Activated CD8-positive, alpha-beta memory T cell treated with anti-CD3 and anti-CD28 coated beads for 24 hours (primary cell): ENCODE measurements at regions not wholly inside any gene's neighbourhood (a gene's known extent, or its start where the extent isn't known, plus 50 kb on each side); places are given as distances from the start of the nearest gene placed in this dataset.

Source experiments
- DNase-seq: peaks from one replicate; pipeline ENCODE4 v3.0.0-alpha.2; 2020

DNA sequence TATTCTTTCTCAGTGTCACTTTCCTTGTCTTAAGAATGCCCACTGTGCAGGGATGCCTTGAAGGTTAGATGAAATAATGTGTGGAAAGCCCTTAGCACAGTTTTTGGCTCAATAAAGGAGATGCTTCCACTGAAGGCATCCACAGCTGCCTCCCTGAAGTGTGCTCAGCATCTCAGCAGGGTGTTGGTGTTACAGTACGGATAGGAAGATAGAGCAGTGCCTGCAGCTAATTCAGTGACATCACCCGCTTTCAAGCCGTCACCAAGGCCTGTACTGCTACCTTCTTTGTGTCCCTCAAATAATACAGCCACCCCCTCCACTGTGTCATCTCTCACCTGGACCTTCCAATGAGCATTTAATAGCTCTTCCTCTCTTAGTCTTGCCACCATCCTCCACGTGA, 59.0 kb downstream of the NDUFS5 start:
- no peak for DNase-seq

DNA sequence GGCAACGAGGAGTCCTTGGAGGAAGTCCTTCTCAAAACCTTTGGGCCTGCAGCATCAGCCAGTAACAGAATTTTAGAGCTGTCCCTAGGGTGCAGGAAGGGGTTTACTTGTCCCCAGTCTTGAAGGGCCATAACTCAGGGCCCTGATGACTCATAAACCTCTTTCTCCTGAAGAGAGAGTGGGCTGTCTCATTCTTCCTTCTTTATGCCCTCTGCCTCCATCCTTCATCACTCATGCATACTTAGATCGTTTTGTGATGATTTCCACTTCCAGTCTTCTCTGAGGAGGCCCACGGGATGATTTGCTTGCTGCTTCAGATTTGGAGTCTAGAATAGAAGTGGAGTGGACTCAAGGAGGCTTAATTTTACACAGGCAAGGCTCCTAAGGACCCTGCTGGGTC, 60.2 kb downstream of the NDUFS5 start:
- no peak for DNase-seq

DNA sequence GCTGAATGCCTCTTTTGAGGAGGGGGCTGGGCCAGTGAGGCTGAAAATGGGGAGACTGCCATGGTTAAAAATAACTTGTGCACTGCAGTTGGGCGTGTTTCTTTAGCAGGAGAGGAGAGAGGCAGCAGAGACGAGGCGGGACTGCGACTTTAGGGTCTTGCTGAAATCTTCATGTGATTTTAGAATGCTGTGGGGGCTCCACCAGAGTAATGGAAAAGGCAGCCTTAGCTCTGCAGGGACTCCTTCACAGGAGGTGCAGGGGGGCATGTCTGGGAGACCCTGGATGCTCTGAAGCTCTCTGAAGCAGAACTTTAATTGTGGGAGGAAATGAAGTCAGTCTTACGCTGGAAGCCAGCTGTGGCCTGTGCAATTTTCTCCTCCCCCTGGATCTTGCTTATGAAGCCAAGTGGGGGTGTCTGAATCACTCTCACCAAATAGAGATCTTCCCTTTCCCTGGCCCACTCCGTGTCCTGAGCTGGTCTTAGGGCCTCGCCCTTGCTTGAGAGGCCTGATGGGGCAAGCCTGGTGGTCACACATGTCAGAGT, 60.8 kb downstream of the NDUFS5 start:
- DNase-seq: no peak

DNA sequence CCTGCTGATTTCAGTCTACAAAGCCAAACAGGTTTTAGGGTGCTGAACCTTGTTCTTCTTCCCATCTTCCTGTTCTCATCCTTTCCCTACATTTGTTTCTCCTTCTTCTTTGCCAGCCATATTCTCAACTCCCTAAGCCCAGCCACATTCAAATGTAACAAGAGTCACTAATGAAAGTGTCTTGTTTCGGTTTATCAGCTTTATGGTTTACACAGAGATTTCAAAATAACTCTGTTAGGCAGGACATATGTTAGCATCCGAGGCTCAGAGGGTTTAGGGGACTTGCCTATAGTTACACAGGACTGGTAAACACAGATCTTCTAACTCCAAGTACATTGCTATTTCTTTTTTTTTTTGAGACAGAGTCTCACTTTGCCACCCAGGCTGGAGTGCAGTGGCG, 61.3 kb downstream of the NDUFS5 start:
- no peak for DNase-seq

DNA sequence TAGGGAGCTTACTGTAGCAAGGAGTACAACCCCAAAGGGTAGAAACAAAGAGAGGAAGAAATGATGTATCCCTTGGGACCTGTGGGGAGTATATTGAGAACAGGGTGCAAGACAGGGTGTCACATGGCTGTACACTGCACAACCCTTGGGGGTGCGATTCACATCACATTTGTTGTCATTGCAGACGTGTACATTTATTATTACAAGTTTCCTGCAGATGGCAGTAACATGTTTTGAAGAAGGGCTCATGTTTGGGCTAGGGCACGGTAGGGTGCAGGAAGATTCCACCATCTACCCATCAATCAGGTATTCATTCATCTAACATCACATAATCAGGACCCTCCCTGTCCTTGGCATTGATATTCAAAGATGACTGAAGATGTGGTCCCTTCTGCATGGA, 62.5 kb downstream of the NDUFS5 start:
- no peak for DNase-seq

DNA sequence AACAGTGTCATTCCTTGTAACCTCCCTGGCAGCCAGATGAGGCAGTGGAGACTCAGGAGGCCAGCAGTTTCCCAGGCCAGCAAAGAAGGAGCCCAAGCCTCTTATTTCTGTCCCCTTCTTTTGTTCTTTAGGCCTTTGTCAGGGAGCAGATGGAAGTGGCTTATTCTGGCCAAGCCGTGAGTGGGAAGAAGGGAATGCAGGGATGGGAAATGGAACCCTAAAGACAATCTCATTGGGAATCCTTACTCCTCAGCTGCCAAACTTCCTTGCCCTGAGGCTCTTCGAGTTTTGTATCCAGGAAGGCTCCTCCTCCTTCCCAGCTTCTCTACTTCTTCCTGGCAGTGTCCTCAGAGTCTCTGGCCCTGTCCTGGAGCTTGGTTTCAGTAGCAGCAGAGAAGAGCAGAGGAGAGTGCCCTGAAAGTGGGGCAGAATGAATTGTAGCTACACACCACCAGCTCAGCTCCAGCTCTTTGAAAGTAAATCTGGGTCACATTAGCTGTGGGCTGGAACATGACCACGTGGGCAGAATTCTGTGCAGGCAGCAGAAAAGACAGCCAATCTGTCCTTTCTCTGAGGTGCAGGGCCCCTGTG, 63.9 kb downstream of the NDUFS5 start:
- no peak for DNase-seq

DNA sequence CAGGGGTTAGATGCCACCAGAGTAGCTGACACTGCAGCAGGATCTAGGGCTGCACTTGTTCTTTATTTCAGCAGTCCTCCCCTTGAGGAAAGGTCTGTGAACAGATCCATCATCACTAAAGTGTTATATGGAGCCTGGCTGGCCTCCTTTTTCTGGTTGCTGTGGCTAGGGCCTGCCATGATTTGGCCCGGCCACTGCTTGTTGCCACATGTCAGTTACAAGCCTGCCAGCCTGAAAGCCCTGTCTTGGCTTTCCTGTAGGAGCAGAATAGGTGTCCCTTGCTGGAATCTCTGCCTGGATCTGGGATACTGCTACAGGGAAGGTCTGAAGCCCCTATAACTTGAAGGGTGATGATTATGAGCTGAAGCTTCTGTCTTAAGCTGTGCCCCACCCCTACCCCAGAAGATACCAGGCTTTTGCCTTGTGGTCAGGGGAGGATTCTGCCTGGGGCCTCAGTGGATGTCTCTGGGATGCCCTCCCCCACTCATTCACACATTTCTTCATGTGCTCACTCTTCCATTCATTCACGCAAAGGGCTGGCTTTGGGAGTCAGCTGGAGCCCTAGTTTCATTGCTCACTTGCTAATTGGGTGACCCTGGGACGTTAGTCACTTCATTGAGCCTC, 64.7 kb downstream of the NDUFS5 start:
- DNase-seq: no peak

DNA sequence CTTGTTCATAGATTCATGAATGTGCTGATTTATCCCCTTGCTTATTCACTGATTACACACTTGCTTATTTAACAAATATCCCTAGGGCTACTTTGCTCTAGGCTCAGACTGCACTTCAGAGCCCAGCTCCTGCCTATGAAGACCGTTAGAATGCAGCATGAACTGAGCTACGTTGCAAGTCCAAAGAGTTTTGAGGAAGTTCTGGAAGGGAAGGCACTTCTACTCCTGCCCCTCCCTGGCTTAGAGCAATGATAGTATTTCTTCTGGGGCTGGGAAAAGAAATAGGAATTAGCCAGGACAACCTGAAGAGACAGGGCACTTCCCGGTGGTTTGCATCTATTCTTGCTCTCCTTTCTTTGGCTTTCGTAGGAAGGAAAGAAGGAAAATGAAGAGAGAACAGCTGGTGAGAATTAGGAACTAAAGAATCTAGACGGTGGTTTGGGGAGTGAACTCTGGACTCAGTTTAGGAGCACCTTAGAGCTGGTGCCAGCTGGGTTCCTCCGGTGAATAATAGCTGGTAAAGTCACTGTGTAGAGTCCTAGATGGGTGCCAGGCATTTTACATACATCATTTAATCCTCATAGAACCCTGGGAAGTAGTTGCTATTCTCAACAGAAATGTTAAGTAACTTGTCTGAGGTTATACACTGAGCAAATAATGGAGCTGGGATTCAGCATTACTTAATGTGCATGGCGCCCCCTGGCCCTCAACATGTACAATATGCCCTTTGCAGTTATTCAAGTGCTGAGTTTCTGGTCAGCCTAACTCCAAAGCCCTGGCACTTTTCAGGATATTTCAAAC, 65.9 kb downstream of the NDUFS5 start:
- DNase-seq: no peak

DNA sequence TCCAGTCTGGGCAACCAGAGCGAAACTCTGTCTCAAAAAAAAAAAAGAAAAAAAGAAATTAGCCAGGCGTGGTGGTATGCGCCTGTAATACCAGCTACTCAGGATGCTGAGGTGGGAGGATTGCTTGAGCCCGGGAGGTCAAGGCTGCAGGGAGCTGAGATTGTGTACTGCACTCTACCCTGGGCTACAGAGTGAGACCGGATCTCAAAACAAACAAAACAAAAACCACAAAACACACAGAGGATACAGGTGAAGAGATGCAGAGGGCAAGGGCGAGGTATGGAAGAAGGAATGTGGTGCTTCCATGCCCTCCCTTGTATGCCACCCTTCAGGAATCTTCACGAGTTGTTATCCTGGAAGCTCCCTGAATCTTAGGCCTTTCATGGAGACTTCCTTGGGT, 68.5 kb downstream of the NDUFS5 start:
- no peak for DNase-seq

DNA sequence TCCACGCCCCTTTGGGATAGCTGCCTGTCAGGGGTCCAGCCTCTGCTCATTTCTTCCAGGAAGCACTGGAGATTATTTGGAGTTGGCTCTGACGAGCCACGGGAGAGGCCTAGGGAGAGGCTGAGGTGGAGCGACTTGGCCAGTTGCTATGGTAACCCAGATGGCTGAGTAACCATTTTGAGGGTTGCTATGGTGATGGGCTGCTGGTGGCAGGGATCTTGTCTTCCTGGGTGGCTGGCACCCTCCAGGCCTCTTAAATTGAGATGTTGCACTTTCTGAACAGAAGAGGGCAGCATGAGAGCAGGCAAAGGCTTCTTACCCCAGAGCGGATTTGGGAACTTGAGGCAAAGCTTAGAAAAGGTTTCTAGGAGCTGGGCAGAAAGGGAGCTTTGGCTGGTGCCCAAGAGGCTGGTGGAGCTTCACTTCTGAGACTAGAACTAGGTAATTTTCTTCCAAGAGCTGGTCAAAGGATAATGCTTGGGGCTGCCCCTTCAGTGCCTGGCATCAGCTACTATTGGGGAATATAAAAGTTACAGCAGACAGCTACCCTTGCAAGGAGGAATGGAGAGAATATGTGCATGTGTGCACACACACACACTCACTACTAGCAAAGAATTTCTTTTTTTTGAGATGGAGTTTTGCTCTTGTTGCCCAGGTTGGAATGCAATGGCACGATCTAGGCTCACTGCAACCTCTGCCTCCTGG, 72.5 kb downstream of the NDUFS5 start:
- peak; percentile 78 for DNase-seq

DNA sequence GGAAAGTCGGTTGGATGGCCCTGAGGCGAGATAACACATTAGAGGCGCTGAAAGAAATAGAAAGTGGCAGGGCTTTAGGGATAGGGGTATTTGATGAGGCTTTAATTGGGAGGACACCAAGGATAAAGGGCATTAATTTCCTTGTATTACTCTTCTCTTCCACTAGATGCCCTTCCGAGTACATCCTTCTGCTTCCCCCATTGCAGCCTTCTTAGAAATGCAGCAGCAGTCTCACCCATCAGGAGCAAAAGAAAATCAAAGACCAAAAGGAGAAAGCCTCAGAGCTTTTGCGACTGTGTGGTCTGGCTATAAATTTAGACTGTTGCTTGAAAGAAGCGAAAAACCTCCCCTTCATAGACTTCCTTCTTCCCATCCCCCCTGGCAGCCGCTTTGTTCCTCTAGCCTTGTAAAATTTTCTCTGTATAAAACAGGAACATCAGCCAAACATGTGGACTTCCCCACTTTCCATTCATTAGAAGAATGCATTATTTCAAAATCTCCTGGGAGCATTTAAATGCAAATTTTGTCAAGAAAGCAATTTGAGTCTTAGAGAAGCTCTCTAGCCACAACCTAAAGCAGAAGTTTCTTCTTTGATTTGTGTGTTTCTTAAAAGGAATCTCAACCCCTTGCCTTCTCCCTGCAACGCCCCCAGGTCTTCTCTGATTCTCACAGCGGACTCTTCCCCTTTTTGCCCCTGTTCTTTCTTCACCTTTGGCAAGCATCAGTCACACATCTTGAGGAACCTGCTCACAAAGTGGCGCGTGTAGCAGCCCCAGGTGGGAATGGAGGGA, 76.6 kb downstream of the NDUFS5 start:
- DNase-seq: no peak

DNA sequence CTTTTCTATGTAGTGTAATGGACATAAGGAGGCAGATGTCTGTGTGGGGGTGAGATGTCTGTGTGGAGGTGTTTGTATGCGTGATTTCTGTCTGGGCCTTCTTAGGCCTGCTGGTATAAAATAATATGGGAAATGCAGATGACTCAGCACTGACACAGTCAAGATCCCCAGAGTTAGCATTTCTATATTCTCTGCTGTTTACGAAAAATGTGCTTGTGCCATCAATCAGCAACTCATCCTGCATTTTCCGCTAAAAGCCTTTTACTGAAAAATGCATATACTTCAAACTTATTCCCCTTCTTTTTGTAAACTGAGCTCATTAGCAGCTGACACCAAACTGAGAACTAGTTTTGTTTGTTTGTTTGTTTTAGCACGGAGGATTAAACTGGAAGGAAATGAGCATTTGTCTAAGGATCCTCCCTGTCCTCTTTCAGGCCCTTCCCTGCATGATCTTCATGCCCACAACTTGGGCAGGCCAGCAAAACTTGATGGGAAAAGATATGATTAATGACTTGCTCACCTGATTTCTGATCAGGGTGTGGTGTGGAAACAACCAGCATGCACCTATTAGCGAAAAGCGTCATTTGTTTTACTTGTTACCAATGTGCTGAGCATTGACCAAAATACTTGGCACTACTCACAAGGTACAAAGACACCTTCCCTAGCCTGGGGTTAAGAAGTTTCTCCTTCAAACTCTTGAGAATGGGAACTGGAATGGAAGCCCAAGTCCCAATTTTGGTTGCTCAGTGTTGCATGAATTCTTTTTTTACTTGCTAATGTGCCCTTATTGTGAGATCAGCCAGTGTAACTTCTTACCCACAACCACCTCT, 77.4 kb downstream of the NDUFS5 start:
- DNase-seq: no peak

DNA sequence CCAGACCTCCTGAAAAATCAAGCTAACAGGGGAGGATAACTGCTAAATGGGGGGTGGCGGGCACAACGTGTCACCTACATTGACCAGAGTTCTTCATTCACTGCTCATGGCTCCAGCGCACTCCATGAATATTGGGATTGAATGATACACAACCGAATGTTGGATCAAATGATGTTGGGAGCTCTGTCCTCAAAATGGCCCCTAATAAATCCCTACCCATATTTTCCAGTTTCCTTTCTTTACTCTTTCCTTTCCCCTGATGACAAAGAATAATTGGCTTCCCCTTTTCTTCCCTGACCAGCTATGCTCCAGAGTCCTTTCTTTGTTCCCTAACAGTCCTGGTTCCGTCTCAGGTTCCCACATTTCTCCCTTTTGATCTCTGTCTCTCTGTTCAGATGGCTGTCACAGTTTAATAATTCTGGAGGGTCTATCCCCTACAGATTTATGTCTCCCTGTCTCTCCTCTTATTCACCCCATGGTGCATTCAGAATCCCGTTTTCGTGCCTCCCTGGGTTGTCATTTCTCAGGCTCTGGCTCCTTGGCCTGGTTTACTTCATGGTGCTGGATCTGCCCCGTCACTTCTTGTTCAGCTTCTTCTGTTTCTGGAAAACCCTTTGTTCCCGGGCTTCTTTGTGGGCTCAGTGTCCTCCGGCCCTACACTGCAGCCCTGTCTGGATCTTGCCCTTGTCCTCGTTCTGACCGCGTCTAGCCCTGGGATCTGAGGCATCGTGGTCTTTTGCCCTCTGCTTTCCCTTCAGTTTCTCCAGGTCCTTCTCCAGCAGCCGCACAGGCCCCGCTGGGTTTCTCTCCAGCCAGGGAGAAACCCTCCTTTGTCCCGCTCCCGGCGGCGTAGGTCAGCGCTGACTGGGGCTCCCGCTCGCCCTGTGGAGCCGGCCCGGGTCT, 78.3 kb downstream of the NDUFS5 start:
- no peak for DNase-seq

DNA sequence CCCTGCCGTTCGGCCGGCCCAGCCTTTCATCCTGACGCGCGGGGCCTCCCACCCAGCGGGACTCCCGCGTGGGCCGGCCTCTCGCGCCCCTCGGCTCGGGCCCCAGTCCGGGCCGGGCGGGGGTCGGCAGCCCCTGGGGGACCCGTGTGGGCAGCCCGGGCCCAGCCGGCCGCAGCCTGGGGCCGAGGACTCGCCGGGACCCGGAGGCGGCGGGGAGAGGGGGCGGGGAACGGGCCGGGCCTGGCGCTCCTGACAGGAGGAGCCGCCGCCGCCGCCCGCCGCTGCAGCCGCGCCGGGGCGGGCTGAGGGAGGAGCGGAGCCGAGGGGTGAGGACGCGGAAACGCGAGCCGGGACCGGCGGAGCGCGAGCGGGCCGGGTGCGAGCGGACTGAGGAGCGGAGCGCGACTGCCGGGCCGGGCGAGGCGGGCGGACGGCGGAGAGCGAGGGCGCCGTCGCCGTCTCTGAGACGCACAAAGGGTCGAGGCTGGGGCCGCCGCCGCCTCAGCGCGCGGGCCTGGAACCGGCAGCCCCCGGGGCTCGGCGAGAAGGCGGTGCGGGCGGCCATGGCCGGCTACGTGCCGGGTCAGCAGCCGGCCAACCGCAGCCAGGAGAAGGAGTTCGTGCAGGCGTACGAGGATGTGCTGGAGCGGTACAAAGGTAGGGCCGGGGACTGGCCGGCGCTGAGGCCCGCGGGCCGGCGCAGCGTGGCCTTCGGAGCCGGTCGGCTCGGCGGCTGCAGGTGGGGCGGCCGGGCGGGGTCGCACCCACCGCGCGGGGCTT, 79.1 kb downstream of the NDUFS5 start:
- DNase-seq: peak; percentile 81

DNA sequence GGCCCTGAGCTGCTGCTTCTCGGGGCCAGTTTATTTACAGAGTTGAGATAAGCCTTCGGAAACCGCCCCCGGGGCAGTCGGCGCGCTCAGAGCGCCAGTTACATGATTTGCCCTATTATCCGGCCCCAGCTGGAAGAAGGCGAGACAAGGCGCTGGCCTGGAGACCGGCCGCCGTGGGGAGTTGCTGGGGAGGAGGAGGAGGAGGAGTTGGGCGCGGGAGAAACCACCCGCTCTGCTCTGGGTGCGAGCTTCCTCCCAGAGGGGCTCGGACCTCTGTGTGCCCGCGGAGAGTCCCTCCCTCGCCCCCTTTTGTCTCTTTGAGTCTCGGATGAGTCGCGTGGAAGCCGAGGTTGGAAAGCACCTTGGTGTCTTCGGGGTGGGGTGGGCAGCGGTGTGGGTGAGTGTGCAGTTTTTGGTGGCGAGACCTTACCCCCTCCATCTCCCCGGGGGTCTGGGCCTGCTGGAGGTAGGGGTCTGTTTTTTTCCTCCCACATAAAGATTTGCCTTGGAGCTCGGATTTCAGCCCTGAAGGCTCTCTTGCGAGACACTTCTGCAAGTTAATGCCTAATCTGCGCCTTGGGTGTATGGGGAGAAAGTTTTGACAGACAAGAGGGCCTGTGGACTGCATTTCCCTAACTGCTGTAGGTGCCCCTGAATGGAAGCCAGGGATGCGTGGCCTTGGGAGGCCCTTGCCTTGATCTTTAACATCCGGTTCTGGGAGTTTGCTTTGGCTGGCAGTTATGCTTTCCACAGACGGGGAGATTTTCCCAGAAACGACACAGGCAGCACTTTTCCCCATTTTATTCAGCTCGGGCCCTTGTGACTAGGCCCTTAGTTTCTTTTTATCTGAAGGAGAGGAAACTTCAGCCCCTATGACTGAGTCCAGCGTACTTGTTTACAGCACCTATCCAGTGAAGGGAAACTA, 80.0 kb downstream of the NDUFS5 start:
- DNase-seq: peak; percentile 76

DNA sequence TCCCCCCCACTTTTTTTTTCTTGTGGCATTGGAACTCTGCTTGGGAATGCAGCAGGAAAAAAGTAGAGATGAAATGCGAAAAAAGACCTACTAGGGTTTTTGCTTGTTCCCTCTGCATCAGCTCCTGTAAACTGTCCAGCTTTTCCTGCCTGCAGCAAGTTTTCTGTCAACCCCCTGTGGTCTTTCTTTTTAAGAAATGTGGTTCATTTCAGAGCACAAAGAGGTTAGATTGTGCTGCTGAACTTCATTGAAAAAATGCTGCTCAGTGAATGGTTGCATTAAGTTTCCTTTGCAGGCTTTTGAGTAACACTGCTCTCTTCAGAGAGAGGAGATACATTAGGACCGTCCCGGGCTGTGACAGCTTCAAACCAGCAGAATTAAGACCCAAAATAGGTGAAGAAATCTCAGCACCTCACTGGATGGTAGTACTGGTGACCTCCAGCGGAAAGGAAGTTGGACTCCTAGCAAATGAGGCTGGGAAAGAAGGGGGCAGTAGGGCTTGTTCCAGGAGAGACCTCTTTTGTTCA, 80.7 kb downstream of the NDUFS5 start:
- DNase-seq: no peak

DNA sequence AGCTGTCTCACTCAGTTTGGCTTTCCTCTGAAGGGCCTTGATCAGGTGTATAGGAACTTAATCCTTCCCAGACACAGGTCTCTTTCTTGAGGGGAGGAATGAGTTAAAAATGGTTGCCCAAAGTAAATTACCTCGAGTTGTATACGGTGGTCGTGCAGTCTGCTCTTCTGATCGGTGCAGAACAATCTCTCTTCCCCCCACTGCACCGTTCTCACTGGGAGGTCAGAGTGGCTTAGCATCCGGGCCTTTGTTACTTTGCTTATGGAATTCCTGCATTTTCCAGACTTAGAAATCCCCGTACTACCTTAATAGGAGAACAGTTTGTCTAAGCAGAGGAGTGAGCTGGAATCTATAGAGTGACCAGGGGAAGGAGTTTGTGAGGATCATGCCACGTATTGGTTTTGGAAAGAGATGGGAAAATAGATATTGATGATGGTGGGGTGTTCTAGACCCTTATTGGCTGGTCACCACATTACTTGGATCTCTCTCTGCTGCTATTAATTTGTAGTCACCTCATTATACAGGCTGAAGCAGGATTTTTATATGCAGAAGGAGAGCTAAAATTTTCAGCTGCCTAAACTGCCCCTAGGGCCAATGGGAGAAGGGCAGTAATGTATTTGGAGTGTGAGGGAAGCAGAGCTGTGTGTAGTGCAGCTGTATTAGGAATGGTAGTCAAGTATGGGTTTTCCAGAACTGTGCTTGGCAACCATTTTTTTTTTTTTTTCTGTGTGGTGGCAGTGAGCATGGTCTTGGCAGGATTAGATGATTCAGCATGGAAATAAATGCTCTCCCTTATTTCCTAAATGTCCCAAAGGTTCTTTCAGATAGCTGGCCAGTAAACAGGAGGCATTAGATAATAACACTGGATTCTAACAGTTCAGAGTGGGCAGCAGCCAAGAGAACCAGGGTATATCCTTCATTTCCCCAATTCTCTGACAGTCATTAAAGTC, 81.5 kb downstream of the NDUFS5 start:
- no peak for DNase-seq
